Esophagus mucosa (tissue), 1 donor: ENCODE measurements at regions not wholly inside any gene's neighbourhood (a gene's known extent, or its start where the extent isn't known, plus 50 kb on each side); places are given as distances from the start of the nearest gene placed in this dataset.
"Not testable (repeated sequence)": the region's sequence is repeated elsewhere in the genome, so short reads cannot be mapped to it uniquely, and the experiment has no call there.

Experiments used
- ATAC-seq: fragments of 200-7000 bp; cut with Tn5 transposase; one replicate; pipeline ENCODE4 v1.9.1; 2020
- donor health status: DM: yes; HTN: yes; CAD: no.

GRCh38 chr7:145784809-145785780, 331.5 kb upstream of the CNTNAP2 start:
- no peak for ATAC-seq

- ATAC-seq: not testable (repeated sequence)
Observed at GRCh38 chr7:145781388-145781787, 335.2 kb upstream of the CNTNAP2 start.

- ATAC-seq: no peak
Observed at GRCh38 chr7:145779140-145779539, 337.5 kb upstream of the CNTNAP2 start.

DNA sequence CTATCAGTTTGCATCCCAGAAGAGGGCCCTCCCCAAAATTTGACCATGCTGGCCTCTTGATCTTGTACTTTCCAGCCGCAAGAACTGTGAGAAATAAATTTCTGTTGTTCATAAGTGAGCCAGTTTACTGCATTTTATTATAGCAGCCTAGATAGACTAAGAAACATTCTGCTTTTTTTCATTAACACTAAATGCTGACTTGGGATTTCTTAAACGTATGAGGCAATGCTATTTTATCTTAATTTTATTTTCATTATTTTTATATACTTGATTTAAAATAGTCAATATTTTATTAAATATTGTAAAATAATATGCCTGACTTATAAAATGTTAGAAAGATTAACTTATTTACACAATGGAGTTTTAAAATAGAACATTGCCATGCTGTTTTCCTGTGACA, 341.8 kb upstream of the CNTNAP2 start:
- ATAC-seq: no peak

DNA sequence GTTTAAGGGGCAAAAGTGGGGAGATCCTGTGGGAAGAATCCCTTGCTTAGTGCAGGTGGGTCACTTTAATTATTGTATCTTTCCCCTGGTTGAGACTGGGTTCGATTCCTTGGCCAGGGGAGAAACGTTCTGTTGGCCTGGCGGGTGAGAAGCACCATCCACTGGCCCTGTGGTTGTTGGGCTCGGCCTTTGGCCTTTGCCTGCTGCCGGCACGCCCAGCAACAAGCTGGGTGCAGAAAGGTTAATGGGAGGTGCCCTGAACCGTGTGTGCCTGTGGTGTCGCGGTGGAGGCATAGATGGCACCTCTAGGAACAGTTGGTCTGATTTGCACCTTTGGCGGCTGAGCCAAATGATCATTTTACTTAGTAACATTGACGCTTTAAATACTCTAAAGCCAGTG, 363.6 kb upstream of the CNTNAP2 start:
- ATAC-seq: no peak

- ATAC-seq: no peak
Observed at GRCh38 chr7:145737617-145738016, 379.0 kb upstream of the CNTNAP2 start.

- ATAC-seq: no peak
Observed at GRCh38 chr7:145735061-145735460, 381.5 kb upstream of the CNTNAP2 start.

DNA sequence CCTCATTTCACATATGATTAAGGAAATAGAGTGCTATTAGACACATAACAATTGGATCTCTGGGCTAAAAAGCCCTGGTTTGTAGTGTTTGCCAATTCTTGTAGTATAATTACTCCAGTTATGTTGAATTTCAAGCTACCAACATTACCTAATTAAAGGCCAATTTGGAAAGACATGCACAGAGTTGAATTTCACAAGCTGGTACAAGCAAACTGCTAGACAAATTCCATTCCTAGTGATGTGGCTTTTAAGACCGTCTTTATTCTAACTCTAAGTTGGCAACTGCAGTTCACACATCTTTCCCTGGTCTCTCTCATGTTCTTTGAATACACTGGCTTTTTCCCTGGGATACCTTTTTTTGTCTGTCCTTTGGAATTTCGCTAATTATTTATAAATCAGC, 384.1 kb upstream of the CNTNAP2 start:
- no peak for ATAC-seq

- ATAC-seq: no peak
Observed at GRCh38 chr7:145729691-145730090, 386.9 kb upstream of the CNTNAP2 start.

DNA sequence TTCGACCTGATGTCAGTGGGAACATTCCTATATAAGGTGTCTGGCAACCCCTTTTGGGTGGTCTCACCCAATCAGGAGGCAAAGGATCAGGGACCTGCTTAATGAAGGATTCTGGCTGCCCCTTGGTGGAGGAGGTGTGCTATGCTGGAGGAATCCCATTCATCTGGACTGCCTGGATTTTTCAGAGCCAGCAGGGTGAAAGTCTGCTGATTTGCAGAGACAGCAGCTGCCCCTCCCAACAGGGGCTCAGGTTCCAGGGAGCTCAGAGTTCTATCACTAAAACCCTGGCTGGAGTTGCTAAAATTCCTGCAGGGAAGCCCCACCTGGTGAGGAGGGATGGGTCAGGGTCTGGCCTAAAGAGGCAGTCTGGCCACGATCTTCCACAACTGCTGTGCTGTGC, 398.5 kb upstream of the CNTNAP2 start:
- ATAC-seq: no peak

DNA sequence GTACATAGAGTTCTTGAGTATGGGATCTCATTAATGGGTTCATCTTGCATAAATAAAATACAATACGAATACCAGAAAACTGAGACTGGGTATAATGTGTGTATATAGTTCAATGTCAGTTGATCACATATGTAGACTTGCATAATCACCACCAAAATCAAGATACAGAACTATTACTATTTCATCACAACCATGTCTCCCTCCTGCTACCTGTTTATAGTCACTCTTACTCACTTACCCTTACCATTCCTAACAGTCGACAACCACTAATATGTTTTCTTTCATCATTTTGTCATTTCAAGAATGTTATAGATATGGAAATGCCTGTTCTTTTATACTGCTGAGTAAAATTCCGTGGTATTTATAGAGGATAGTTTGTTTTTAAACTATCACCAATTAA, 416.1 kb upstream of the CNTNAP2 start:
- no peak for ATAC-seq

DNA sequence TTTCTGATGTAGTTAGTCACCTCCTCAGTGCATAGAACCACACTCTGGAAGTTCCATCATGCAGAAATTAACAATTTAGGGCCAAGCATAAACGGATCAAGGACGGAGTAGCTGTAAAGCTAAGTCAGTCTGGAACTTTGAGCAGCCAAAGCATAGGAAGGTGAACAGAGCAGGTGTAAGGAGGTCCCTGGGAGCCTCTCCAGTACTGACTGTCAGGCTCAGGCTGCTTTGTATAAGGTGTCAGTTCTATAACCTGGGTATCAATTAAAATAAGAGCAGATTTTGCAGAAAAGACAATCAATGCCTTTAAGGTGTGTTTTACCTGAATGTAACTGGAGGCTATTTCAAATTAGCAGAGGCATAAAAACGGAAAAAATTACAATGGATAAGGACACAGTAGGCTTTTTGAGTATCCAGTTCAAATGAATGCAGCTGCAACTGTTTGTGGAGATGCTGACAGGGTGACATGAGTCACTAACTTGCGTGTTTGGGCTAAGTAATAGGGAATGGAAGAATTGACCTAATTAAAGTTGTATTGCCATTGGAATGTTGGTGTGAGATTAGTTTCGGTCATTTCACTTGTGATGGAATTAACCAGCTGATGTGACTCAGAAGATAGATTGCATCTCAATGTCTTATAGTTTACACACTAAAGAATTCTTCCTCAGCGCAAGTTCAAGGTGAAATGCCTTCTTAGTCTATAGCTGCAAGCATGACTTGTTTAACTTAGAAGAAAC, 417.9 kb upstream of the CNTNAP2 start:
- ATAC-seq: no peak

DNA sequence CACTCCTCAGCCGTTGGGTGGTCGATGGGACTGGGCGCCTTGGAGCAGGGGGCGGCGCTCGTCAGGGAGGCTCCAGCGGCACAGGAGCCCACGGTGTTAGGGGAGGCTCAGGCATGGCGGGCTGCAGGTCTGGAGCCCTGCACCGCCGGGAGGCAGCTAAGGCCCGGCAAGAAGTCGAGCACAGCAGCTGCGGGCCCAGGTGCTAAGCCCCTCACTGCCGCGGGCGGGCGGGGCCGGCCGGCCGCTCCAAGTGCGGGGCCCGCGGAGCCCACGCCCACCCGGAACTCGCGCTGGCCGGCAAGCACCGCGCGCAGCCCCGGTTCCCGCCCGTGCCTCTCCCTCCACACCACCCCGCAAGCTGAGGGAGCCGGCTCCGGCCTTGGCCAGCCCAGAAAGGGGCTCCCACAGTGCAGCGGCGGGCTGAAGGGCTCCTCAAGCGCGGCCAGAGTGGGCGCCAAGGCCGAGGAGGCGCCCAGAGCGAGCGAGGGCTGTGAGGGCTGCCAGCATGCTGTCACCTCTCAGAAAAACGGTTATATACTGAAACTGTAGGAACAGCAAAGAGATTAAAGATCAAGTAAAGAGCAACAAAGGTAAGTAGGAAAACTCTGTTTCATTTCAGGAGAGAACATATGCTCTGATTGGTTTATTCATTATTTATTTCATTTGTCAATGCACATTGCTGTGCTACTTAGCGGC, 419.0 kb upstream of the CNTNAP2 start:
- not testable (repeated sequence) for ATAC-seq

- no peak for ATAC-seq
Observed at GRCh38 chr7:145696071-145696470, 420.5 kb upstream of the CNTNAP2 start.

GRCh38 chr7:145692237-145692950, 424.2 kb upstream of the CNTNAP2 start:
- no peak for ATAC-seq

DNA sequence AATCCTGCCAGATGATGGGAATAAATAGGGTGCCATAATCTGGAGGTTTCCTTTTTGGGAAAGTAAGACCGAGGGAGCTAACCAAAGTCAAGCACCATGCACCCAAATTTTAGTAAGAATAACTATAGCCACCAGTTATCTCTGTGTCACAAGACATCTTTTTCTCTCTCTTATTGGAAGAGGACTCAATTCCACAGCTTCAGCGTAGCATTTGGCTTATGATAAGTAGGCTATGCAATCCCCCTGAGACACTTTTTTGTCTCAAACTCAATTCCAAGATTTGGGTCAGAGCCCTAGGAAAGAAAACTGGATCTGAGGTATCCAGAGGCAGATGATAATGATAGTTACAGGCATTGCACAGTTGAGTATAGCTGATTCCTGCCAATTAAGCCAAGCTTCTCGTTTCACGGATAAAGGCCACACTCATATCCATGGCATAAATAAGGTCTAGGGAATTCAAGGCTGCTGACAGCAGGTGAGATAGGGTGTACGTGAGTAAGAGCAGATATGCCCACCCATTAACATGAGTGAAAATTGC, 425.2 kb upstream of the CNTNAP2 start:
- ATAC-seq: no peak

GRCh38 chr7:145681646-145682045, 435.0 kb upstream of the CNTNAP2 start:
- ATAC-seq: no peak

DNA sequence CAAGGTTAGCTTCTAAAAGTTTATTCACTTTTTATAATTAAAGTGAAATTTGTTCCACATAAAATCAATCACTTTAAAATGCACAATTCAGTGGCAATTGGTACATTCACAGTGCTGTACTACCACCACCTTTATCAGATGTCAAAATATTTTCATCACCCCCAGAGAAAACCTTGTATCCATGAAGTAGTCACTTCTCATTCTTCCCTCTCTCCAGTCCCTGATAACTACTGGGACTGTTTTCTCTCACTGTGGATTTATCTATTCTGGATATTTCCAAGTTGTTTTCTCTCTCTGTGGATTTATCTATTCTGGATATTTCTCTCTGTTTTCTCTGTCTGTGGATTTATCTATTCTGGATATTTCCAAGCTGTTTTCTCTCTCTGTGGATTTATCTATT, 435.4 kb upstream of the CNTNAP2 start:
- no peak for ATAC-seq

GRCh38 chr7:145665499-145666258, 450.9 kb upstream of the CNTNAP2 start:
- no peak for ATAC-seq

- ATAC-seq: no peak
Observed at GRCh38 chr7:145655666-145656065, 460.9 kb upstream of the CNTNAP2 start.

DNA sequence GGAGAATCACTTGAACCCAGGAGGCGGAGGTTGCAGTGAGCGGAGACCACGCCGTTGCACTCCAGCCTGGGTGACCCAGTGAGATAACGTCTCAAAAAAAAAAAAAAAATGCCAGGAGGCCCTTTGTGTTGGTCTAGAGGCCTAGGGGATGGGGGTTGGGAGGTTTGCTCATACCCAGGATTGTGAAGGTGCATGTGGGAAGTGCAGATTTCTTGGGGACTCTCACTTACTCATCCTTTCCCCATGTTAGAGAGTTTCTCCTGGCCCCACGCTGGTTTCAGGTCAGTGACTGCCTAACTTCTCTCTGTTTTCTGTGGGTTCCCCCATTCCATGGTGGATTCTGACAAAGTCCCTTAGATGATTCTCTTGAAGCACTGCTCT, 471.5 kb upstream of the CNTNAP2 start:
- no peak for ATAC-seq
